ENCODE measurements at regions not wholly inside any gene's neighbourhood (a gene's known extent, or its start where the extent isn't known, plus 50 kb on each side); places are given as distances from the start of the nearest gene placed in this dataset.
A peak's percentile ranks its signal among the peaks of the same experiment; 100 is the strongest.
"Not testable (repeated sequence)": the region's sequence is repeated elsewhere in the genome, so short reads cannot be mapped to it uniquely, and the experiment has no call there.

DNA sequence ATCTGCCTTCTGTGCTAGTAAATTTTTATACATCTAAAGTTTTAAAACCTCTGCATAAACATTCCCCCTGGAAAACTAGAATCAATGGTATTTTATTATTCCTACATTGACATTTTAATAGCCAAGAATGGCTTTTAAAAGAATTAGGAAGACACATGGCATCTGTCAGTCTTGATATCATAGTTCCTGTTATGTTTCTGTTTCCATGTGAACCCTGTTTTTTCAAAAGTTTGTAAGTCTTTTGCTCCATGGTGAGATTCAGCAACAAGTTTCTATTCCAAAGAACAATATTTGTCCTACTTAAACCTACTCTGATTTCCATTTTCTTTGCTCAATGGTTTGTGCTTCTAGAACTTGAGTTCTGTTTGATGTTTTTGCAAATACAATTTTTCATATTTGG is 95.2 kb downstream of the PLEKHG1 start:
- no peak for TF ChIP-seq POLR2A (IDR thresholded peaks at IDR 0.05)
- TF ChIP-seq, protein P1, sequence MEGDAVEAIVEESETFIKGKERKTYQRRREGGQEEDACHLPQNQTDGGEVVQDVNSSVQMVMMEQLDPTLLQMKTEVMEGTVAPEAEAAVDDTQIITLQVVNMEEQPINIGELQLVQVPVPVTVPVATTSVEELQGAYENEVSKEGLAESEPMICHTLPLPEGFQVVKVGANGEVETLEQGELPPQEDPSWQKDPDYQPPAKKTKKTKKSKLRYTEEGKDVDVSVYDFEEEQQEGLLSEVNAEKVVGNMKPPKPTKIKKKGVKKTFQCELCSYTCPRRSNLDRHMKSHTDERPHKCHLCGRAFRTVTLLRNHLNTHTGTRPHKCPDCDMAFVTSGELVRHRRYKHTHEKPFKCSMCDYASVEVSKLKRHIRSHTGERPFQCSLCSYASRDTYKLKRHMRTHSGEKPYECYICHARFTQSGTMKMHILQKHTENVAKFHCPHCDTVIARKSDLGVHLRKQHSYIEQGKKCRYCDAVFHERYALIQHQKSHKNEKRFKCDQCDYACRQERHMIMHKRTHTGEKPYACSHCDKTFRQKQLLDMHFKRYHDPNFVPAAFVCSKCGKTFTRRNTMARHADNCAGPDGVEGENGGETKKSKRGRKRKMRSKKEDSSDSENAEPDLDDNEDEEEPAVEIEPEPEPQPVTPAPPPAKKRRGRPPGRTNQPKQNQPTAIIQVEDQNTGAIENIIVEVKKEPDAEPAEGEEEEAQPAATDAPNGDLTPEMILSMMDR (IDR thresholded peaks at IDR 0.05) = no peak
- no peaks in the 10 kb centered on the region for H3K36me3 ChIP-seq
- peaks cover 0 to 60% (median 19%) of the 10 kb centered on the region in 12 donors for H3K4me1 ChIP-seq
- no peaks in the 10 kb centered on the region for H3K9me3 ChIP-seq
- intact Hi-C loops (cut with DNase I) = loop anchor here in 2 of 10 donors (10.0 kb wide), 2 partner anchors 70 to 100 kb away; no protein-coding TSS in a partner anchor
- no peak overlapping the region for H3K4me3 ChIP-seq
- peak overlapping the region in 1 of 12 donors; percentile 7 for H3K27ac ChIP-seq
- DNase-seq (no peak), ATAC-seq (no peak)
- no peaks in the 10 kb centered on the region for H3K27me3 ChIP-seq

DNA sequence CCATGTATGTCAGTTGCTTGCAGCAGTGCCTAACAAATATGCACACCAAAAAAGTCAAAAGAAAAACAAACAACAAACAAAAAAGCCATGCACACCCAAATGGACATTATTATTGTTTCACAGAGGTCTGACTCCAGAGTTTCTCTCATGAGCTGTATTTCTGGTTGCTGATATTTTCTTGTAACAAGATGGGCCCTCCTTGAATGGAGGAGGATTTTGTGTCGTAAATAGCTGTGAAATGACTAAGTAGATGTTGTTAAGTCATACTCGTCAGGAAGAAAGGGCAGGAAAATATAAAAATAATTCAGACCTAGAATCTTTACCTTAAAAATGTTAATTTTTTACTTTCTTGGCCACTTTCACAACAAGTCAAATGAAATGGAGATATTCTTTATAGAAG is 96.0 kb downstream of the PLEKHG1 start:
- no peaks in the 10 kb centered on the region for H3K27me3 ChIP-seq
- DNase-seq (no peak), ATAC-seq (no peak)
- no peak overlapping the region for H3K4me3 ChIP-seq
- no peaks in the 10 kb centered on the region for H3K9me3 ChIP-seq
- no peaks in the 10 kb centered on the region for H3K36me3 ChIP-seq
- intact Hi-C loops (cut with DNase I) = loop anchor here in 2 of 10 donors (10.0 kb wide), 2 partner anchors 69 to 99 kb away; no protein-coding TSS in a partner anchor
- 71 to 87% (median 75%) methylated on average over 2 of the region's 2 CpGs for WGBS, 4 donors
- peaks cover 0 to 55% (median 18%) of the 10 kb centered on the region in 12 donors for H3K4me1 ChIP-seq
- no peak overlapping the region for H3K27ac ChIP-seq
- no peak for TF ChIP-seq POLR2A (IDR thresholded peaks at IDR 0.05)
- TF ChIP-seq, protein P1 (IDR thresholded peaks at IDR 0.05) = no peak

DNA sequence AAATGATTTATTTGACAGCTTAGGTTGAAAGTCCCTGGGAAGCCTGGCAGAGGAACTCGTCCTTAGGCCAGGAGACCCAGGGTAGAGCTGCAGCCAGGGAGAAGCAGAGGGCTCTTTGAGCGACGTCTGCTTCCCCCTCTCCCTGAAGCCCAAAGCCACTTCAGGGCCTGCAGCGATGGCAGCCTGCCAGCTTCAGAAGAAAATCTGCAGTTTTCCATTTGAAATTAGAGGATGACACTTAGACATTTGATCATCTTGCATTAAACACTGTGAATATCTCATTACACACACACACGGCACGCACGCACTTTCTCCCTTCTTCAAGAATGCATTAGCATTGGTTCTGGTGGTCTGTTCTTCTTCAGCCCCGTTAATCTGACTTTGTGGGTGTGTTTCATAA is 96.5 kb downstream of the PLEKHG1 start:
- TF ChIP-seq, protein P1 (IDR thresholded peaks at IDR 0.05) = no peak
- no peak for TF ChIP-seq POLR2A (IDR thresholded peaks at IDR 0.05)

DNA sequence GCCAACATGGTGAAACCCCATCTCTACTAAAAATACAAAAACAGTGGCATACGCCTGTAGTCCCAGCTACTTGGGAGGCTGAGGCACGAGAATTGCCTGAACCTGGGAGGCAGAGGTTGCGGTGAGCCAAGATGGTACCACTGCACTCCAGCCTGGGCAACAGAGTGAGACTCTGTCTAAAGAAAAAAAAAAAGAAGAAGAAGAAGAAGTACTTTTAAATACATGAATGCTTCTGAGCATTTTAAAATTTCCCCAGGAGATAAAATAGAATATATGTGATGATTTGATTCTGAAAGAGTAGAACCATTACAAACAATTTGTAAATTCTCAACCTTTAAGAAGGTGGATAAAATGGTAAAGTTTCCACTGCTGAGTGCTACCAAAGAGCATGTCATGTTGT is 97.2 kb downstream of the PLEKHG1 start:
- peaks cover 0 to 43% (median 12%) of the 10 kb centered on the region in 12 donors for H3K4me1 ChIP-seq
- not testable (repeated sequence) for ATAC-seq, H3K4me3 ChIP-seq, H3K27ac ChIP-seq, H3K9me3 ChIP-seq, H3K36me3 ChIP-seq, H3K27me3 ChIP-seq, DNase-seq
- 94 to 97% (median 96%) methylated on average over 3 of the region's 3 CpGs for WGBS, 4 donors
- intact Hi-C loops (cut with DNase I) = loop anchor here in 2 of 10 donors (10.0 kb wide), 2 partner anchors 68 to 98 kb away; no protein-coding TSS in a partner anchor

More for the DNA sequence above, 96.5 kb downstream of the PLEKHG1 start:
- Histone ChIP-seq H3K27ac (no peak overlapping the region), H3K4me1 (peaks cover 0 to 50% (median 15%) of the 10 kb centered on the region in 12 donors), H3K27me3 (no peaks in the 10 kb centered on the region), H3K36me3 (no peaks in the 10 kb centered on the region), H3K4me3 (no peak overlapping the region), H3K9me3 (no peaks in the 10 kb centered on the region)
- ATAC-seq (no peak), DNase-seq (no peak)
- WGBS, 4 donors = 58 to 72% (median 67%) methylated on average over 8 of the region's 8 CpGs
- intact Hi-C loops (cut with DNase I) = loop anchor here in 2 of 10 donors (10.0 kb wide), 2 partner anchors 69 to 99 kb away; no protein-coding TSS in a partner anchor

DNA sequence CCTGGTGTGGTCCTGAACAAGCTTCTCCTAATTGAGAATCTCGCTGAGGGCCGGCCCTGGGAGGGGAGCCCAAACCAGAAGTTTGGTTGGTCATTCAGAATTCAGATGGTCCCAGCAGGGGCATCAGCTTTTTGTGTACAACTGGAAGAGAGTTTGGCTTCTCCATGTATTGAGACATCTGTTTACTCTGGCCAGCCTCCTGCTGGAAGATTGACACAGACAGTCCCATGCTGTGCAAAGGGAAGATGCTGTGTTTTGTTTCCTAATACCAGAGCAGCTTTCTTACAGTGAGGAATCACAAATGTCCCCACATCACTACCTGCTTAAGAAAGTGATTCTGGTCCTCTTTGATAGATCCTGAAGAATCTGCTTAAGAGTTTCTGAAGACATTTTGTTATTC is 97.8 kb downstream of the PLEKHG1 start:
- ATAC-seq (peak in 2 of 4 donors; percentile 35 to 58), DNase-seq (peak in 1 of 5 donors; percentile 34)
- intact Hi-C loops (cut with DNase I) = loop anchor here in 2 of 10 donors (10.0 kb wide), 2 partner anchors 67 to 97 kb away; no protein-coding TSS in a partner anchor
- no peaks in the 10 kb centered on the region for H3K36me3 ChIP-seq
- no peaks in the 10 kb centered on the region for H3K27me3 ChIP-seq
- no peak overlapping the region for H3K4me3 ChIP-seq
- 65 to 85% (median 80%) methylated on average over 2 of the region's 2 CpGs for WGBS, 4 donors
- no peaks in the 10 kb centered on the region for H3K9me3 ChIP-seq
- peaks cover 0 to 39% (median 11%) of the 10 kb centered on the region in 12 donors for H3K4me1 ChIP-seq
- TF ChIP-seq POLR2A (IDR thresholded peaks at IDR 0.05) = no peak
- TF ChIP-seq, protein P1 (IDR thresholded peaks at IDR 0.05) = no peak
- H3K27ac ChIP-seq = no peak overlapping the region
